DOHH2 (cell line): ENCODE measurements at regions not wholly inside any gene's neighbourhood (a gene's known extent, or its start where the extent isn't known, plus 50 kb on each side); places are given as distances from the start of the nearest gene placed in this dataset.

Experiments used
- CTCF ChIP-seq: fragments of 200-600 bp; sonication (generic); IDR thresholded peaks from one replicate; pipeline ENCODE4 v1.5.1; 2014; ENCODE audit warnings: antibody characterized with exemption, mild to moderate bottlenecking, low read depth, low read length; ENCODE audit not compliant: poor library complexity, severe bottlenecking
- EZH2phosphoT487 ChIP-seq: fragments of 200-600 bp; sonication (generic); IDR thresholded peaks from 2 replicates; pipeline ENCODE4 v1.6.1; 2017; ENCODE audit warnings: borderline replicate concordance, mild to moderate bottlenecking, antibody characterized with exemption, low read length, moderate library complexity, mixed read lengths

- no peak for TF ChIP-seq CTCF
- no peak for TF ChIP-seq EZH2phosphoT487
Measured at GRCh38 chr2:161019311-161019710, 140.9 kb upstream of the TANK start.
